AG09309 (cell line): ENCODE measurements at regions not wholly inside any gene's neighbourhood (a gene's known extent, or its start where the extent isn't known, plus 50 kb on each side); places are given as distances from the start of the nearest gene placed in this dataset.

Experiments
- DNase-seq: peaks from one replicate; pipeline ENCODE4 v3.0.0-alpha.2; 2010; ENCODE audit warnings: low read depth
- H3K4me3 ChIP-seq: 2 replicates; pipeline ENCODE4 v1.5.1; 2011; ENCODE audit warnings: mild to moderate bottlenecking, low read depth, low read length, moderate library complexity; ENCODE audit not compliant: control insufficient read depth
- CTCF ChIP-seq: IDR thresholded peaks from 2 replicates; pipeline ENCODE4 v1.5.1; 2011; ENCODE audit warnings: mild to moderate bottlenecking, low read depth, low read length, inconsistent platforms; ENCODE audit not compliant: insufficient read depth, control insufficient read depth; ENCODE audit errors: missing control alignments

DNA sequence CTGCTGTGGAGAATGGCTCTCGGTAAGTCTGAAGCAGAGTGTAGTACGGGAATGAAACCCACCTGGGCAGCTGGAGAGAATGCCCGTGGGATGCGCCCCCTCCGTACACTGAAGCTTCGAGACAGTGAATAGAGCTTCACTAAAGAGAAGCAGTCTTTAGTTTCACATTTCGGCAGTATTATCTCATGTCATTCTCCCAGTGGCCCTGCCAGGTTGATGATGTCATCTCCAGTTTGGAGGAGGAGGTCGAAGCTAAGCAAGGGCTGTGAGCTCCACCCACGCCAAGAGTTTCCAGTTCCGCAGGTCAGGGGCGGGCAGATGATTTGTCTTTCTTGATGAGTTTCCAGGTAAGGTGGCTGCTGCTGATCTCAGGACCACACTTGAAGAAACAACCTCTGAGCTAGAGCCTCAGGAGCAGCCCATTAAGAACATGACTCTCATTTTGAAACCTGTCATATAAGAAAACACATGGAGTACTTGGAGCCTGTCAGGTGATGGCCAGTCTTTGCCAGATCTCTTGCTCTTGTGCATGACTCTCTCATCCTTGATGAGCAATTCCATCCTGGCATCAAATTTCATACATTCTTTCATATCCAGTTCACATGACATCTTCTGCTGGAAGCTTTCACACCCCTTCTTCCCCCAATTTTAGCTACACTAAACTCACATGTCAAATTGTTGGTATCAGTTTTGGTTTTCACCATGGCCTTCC, 475.0 kb downstream of the RNF144A start:
- no peak overlapping the region for H3K4me3 ChIP-seq
- DNase-seq, result no peak
- no peak for TF ChIP-seq CTCF

DNA sequence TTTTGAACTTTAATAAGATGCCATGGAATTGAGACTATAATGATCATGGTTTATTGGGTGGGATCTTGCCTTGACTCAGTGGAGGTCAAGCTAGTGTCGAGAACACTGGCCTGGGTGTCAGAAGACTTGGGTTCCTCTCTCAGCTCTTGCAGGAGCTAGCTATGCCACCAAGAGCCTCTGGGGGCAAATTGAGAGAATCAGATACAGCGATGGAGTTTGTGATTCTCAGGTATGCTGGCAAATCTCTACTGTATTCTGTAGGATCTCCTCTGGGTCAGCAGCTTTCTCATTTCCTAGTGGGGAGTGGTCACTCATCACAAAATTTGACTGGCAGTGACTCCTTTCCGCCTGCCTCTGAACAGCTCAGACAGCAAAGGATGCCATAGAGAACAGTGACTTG, 477.0 kb downstream of the RNF144A start:
- DNase-seq, result no peak
- no peak for TF ChIP-seq CTCF
- no peak overlapping the region for H3K4me3 ChIP-seq

GRCh38 chr2:7400628-7401027, 483.4 kb downstream of the RNF144A start:
- TF ChIP-seq CTCF, result no peak
- DNase-seq, result no peak
- H3K4me3 ChIP-seq, result no peak overlapping the region

- no peak for DNase-seq
- TF ChIP-seq CTCF, result no peak
- no peak overlapping the region for H3K4me3 ChIP-seq
These were observed 486.0 kb downstream of the RNF144A start for GRCh38 chr2:7403092-7403775.

GRCh38 chr2:7405861-7406715, 488.9 kb downstream of the RNF144A start:
- DNase-seq, result no peak
- no peak overlapping the region for H3K4me3 ChIP-seq
- no peak for TF ChIP-seq CTCF

DNA sequence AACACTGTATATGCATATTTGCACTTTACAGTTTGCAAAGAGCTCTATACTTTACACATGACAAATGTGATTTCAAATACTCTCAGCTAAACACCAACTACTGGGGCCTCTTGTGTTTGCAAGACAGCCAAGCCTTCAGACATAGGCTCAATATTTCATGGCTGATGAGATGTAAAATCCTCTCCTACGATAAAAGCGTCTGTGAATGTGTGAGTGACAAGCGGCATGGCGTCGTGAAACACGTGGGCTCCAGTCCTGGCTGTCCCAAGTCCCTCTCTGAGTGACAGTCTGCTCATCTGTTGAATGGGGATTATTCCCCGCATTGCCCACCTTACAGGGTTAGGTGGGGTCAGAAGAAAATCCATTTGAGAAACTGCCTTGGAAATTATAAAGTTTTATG, 489.8 kb downstream of the RNF144A start:
- no peak for TF ChIP-seq CTCF
- no peak for DNase-seq
- H3K4me3 ChIP-seq, result no peak overlapping the region
